H9 (cell line): ENCODE measurements at regions not wholly inside any gene's neighbourhood (a gene's known extent, or its start where the extent isn't known, plus 50 kb on each side); places are given as distances from the start of the nearest gene placed in this dataset.

Experiments used
- DNase-seq: peaks from one replicate; pipeline ENCODE4 v3.0.0-alpha.2; 2017
- H2AFZ ChIP-seq: one replicate; pipeline ENCODE4 v1.6.1; 2013; ENCODE audit warnings: mild to moderate bottlenecking, low read length, control low read depth, moderate library complexity
- H2AK5ac ChIP-seq: 2 replicates; pipeline ENCODE4 v1.6.1; 2013; ENCODE audit warnings: low read length, control low read depth, mixed read lengths; ENCODE audit not compliant: insufficient read length
- H2BK120ac ChIP-seq: one replicate; pipeline ENCODE4 v1.6.1; 2013; ENCODE audit warnings: low read depth, mild to moderate bottlenecking, low read length, control low read depth, inconsistent platforms; ENCODE audit not compliant: poor library complexity, severe bottlenecking
- H2BK12ac ChIP-seq: 2 replicates; pipeline ENCODE4 v1.6.1; 2013; ENCODE audit warnings: low read length, control low read depth, mixed read lengths, low read depth; ENCODE audit not compliant: insufficient read length
- H2BK15ac ChIP-seq: 2 replicates; pipeline ENCODE4 v1.6.1; 2013; ENCODE audit warnings: low read depth, low read length, control low read depth
- H2BK20ac ChIP-seq: one replicate; pipeline ENCODE4 v1.6.1; 2013; ENCODE audit warnings: low read depth, mild to moderate bottlenecking, low read length, control low read depth, inconsistent platforms; ENCODE audit not compliant: poor library complexity, severe bottlenecking
- H2BK5ac ChIP-seq: 2 replicates; pipeline ENCODE4 v1.6.1; 2013; ENCODE audit warnings: low read length, control low read depth, mixed read lengths; ENCODE audit not compliant: insufficient read length
- H3K14ac ChIP-seq: 2 replicates; pipeline ENCODE4 v1.6.1; 2013; ENCODE audit warnings: low read length, control low read depth; ENCODE audit not compliant: insufficient read depth
- H3K18ac ChIP-seq: 2 replicates; pipeline ENCODE4 v1.6.1; 2013; ENCODE audit warnings: low read depth, mild to moderate bottlenecking, mixed read lengths, low read length, control low read depth; ENCODE audit not compliant: insufficient read length
- H3K23ac ChIP-seq: 2 replicates; pipeline ENCODE4 v1.6.1; 2013; ENCODE audit warnings: low read length, control low read depth, mixed read lengths, low read depth; ENCODE audit not compliant: insufficient read length
- H3K23me2 ChIP-seq: 2 replicates; pipeline ENCODE4 v1.6.1; 2013; ENCODE audit warnings: low read depth, mild to moderate bottlenecking, mixed read lengths, low read length, control low read depth; ENCODE audit not compliant: insufficient read length, poor library complexity, severe bottlenecking
- H3K27ac ChIP-seq: 2 replicates; pipeline ENCODE4 v1.5.1; 2013; ENCODE audit warnings: low read length, control low read depth, mixed read lengths, low read depth; ENCODE audit not compliant: insufficient read length
- H3K27me3 ChIP-seq: 2 replicates; pipeline ENCODE4 v1.6.1; 2013; ENCODE audit warnings: low read length, control low read depth, inconsistent platforms; ENCODE audit not compliant: insufficient read depth
- H3K4ac ChIP-seq: 2 replicates; pipeline ENCODE4 v1.6.1; 2013; ENCODE audit warnings: low read depth, mild to moderate bottlenecking, control low read depth, inconsistent platforms, low read length, moderate library complexity
- H3K4me1 ChIP-seq: 2 replicates; pipeline ENCODE4 v1.6.1; 2013; ENCODE audit warnings: low read length, control low read depth, inconsistent platforms; ENCODE audit not compliant: insufficient read depth
- H3K4me2 ChIP-seq: 2 replicates; pipeline ENCODE4 v1.6.1; 2013; ENCODE audit warnings: low read length, control low read depth, mixed read lengths; ENCODE audit not compliant: insufficient read length, insufficient read depth
- H3K56ac ChIP-seq: 2 replicates; pipeline ENCODE4 v1.6.1; 2013; ENCODE audit warnings: low read depth, mild to moderate bottlenecking, mixed read lengths, low read length, control low read depth; ENCODE audit not compliant: insufficient read length
- H3K79me1 ChIP-seq: 2 replicates; pipeline ENCODE4 v1.6.1; 2013; ENCODE audit warnings: low read depth, mild to moderate bottlenecking, moderate library complexity, low read length, control low read depth, inconsistent platforms; ENCODE audit not compliant: insufficient read depth, poor library complexity, severe bottlenecking
- H3K79me2 ChIP-seq: 2 replicates; pipeline ENCODE4 v1.6.1; 2013; ENCODE audit warnings: low read length, control low read depth, inconsistent platforms; ENCODE audit not compliant: insufficient read depth
- H3K9ac ChIP-seq: 2 replicates; pipeline ENCODE4 v1.6.1; 2013; ENCODE audit warnings: low read length, control low read depth, mixed read lengths; ENCODE audit not compliant: insufficient read length; ENCODE audit errors: extremely low read depth
- H3K9me3 ChIP-seq: one replicate; pipeline ENCODE4 v1.6.1; 2013; ENCODE audit warnings: low read depth, low read length, inconsistent platforms; ENCODE audit not compliant: control insufficient read depth
- H3T11ph ChIP-seq: one replicate; pipeline ENCODE4 v1.6.1; 2013; ENCODE audit warnings: mild to moderate bottlenecking, low read length, control low read depth, inconsistent platforms
- H4K20me1 ChIP-seq: one replicate; pipeline ENCODE4 v1.6.1; 2013; ENCODE audit not compliant: control insufficient read depth, insufficient read length, insufficient read depth
- H4K5ac ChIP-seq: 2 replicates; pipeline ENCODE4 v1.6.1; 2013; ENCODE audit warnings: low read depth, mild to moderate bottlenecking, mixed read lengths, low read length, control low read depth; ENCODE audit not compliant: insufficient read length
- H4K8ac ChIP-seq: replicated peaks from 2 replicates; pipeline ENCODE4 v1.6.1; 2013; ENCODE audit warnings: low read length, control low read depth, mixed read lengths, low read depth; ENCODE audit not compliant: insufficient read length
- H4K91ac ChIP-seq: 2 replicates; pipeline ENCODE4 v1.6.1; 2013; ENCODE audit warnings: low read depth, mild to moderate bottlenecking, moderate library complexity, mixed read lengths, low read length, control low read depth; ENCODE audit not compliant: insufficient read length
- H3K27ac Mint-ChIP-seq, 3 experiments: 2 replicates in 2 of 3; 3 replicates in 1 of 3; pipeline ENCODE4 v1.8.0; 2020 to 2021; ENCODE audit warnings: mixed read lengths in 3 of 3, mild to moderate bottlenecking in 1 of 3, moderate library complexity in 1 of 3
- H3K27me3 Mint-ChIP-seq: 2 replicates; pipeline ENCODE4 v1.8.0; 2021; ENCODE audit warnings: low read depth, mild to moderate bottlenecking, moderate library complexity, mixed read lengths
- H3K36me3 Mint-ChIP-seq, 3 experiments: 2 replicates in 2 of 3; 3 replicates in 1 of 3; pipeline ENCODE4 v1.8.0; 2020 to 2021; ENCODE audit warnings: low read depth in 3 of 3, mixed read lengths in 3 of 3; ENCODE audit not compliant: insufficient read depth in 1 of 3
- H3K4me1 Mint-ChIP-seq, 2 experiments: 2 replicates each; pipeline ENCODE4 v1.8.0; 2020; ENCODE audit warnings: mixed read lengths in 2 of 2
- H3K4me3 Mint-ChIP-seq, 2 experiments: 2 replicates in 1 of 2; 3 replicates in 1 of 2; pipeline ENCODE4 v1.8.0; 2020 to 2021; ENCODE audit warnings: mild to moderate bottlenecking in 2 of 2, mixed read lengths in 2 of 2, moderate library complexity in 1 of 2
- H3K9me3 Mint-ChIP-seq, 2 experiments: 2 replicates in 1 of 2; 3 replicates in 1 of 2; pipeline ENCODE4 v1.8.0; 2020; ENCODE audit warnings: mild to moderate bottlenecking in 2 of 2, mixed read lengths in 2 of 2, moderate library complexity in 1 of 2
- CTCF ChIP-seq: fragments of 200-600 bp; sonication (generic); conservative IDR thresholded peaks from 3 replicates; pipeline ENCODE4 v1.8.0; 2021; ENCODE audit warnings: antibody characterized with exemption, mild to moderate bottlenecking
- WGBS: extraction: QIAGEN DNeasy Blood & Tissue Kit; methylation state at CpG from one replicate; pipeline ENCODE4 v1.1.7; 2013; ENCODE audit warnings: missing lambda C conversion rate, low lambda C conversion rate, mixed read lengths; ENCODE audit not compliant: insufficient read length; ENCODE audit errors: extremely low coverage; 5-methylcytosine and 5-hydroxymethylcytosine counted together

GRCh38 chr2:117169036-117169765 lies 645.3 kb upstream of the DDX18 start:
- Histone ChIP-seq H3K4ac (no peak overlapping the region), H4K91ac (no peak overlapping the region), H3K79me1 (no peaks in the 10 kb centered on the region), H2BK12ac (no peak overlapping the region), H4K20me1 (no peaks in the 10 kb centered on the region), H3K9ac (no peak overlapping the region), H3K18ac (no peak overlapping the region), H3K4me1 (no peaks in the 10 kb centered on the region), H2AK5ac (no peak overlapping the region), H3K23me2 (no peaks in the 10 kb centered on the region), H2BK20ac (no peak overlapping the region), H3K4me2 (no peak overlapping the region), H2BK5ac (no peak overlapping the region), H2AFZ (no peak overlapping the region), H3K79me2 (no peaks in the 10 kb centered on the region), H3K14ac (no peak overlapping the region), H3K23ac (no peak overlapping the region), H3K56ac (no peak overlapping the region), H4K8ac (no peak overlapping the region), H2BK15ac (no peak overlapping the region), H2BK120ac (no peak overlapping the region), H3K27ac (no peak overlapping the region), H4K5ac (no peak overlapping the region), H3K9me3 (peaks cover 11% of the 10 kb centered on the region), H3K27me3 (no peaks in the 10 kb centered on the region), H3T11ph (no peak overlapping the region)
- Mint-ChIP-seq H3K4me1 (no peaks in the 10 kb centered on the region), H3K9me3 (peaks cover 27 to 28% of the 10 kb centered on the region in 2 experiments), H3K27me3 (no peaks in the 10 kb centered on the region), H3K27ac (no peak overlapping the region), H3K4me3 (no peak overlapping the region), H3K36me3 (peaks cover 6 to 28% (median 21%) of the 10 kb centered on the region in 3 experiments)
- no CpG with 5 or more reads among the region's 2 CpGs for WGBS
- no peak for TF ChIP-seq CTCF
- no peak for DNase-seq
